A549 (cell line): ENCODE measurements at regions not wholly inside any gene's neighbourhood (a gene's known extent, or its start where the extent isn't known, plus 50 kb on each side); places are given as distances from the start of the nearest gene placed in this dataset.

Experiments
- CEBPB ChIP-seq, 2 experiments: fragments of >200 bp in 1 of 2; sonication (Bioruptor Twin) in 1 of 2; formaldehyde crosslinking in 1 of 2; IDR thresholded peaks; 2 replicates each; pipeline ENCODE4 v1.6.1; 2012 to 2016
- CTCF ChIP-seq: fragments of >200 bp; sonication (Bioruptor Twin); formaldehyde crosslinking; IDR thresholded peaks from 3 replicates; pipeline ENCODE4 v1.5.1; 2016
- EP300 ChIP-seq, 2 experiments: fragments of >200 bp; sonication (Bioruptor Twin); formaldehyde crosslinking; IDR thresholded peaks; 2 replicates in 1 of 2; 3 replicates in 1 of 2; pipeline ENCODE4 v1.6.1; 2016 to 2017
- HMGXB4 ChIP-seq: fragments of 250-450 bp; sonication (Bioruptor Pico); IDR thresholded peaks from 2 replicates; pipeline ENCODE4 v1.5.0; 2021; ENCODE audit warnings: mild to moderate bottlenecking, moderate library complexity, borderline replicate concordance
- POLR2A ChIP-seq: IDR thresholded peaks from 2 replicates; pipeline ENCODE4 v1.6.1; 2012; ENCODE audit warnings: mild to moderate bottlenecking, low read length
- RAD21 ChIP-seq, 2 experiments: fragments of >200 bp in 1 of 2; sonication (Bioruptor Twin) in 1 of 2; formaldehyde crosslinking in 1 of 2; IDR thresholded peaks in 1 of 2; conservative IDR thresholded peaks in 1 of 2; 2 replicates in 1 of 2; 3 replicates in 1 of 2; pipeline ENCODE4 v1.6.1; 2012 to 2018; ENCODE audit warnings: inconsistent platforms in 1 of 2
- REST ChIP-seq: fragments of 200-600 bp; sonication (generic); IDR thresholded peaks from 2 replicates; pipeline ENCODE4 v1.6.1; 2016; ENCODE audit warnings: antibody characterized with exemption, mild to moderate bottlenecking, moderate library complexity
- RNF2 ChIP-seq: fragments of 200-600 bp; sonication (generic); IDR thresholded peaks from 2 replicates; pipeline ENCODE4 v1.6.1; 2016; ENCODE audit warnings: low read depth, mild to moderate bottlenecking, antibody characterized with exemption, moderate library complexity, borderline replicate concordance
- USF2 ChIP-seq: fragments of 450-650 bp; IDR thresholded peaks from 2 replicates; pipeline ENCODE4 v1.6.1; 2014; ENCODE audit warnings: antibody characterized with exemption
- ZSCAN20 ChIP-seq: fragments of 250-450 bp; sonication (Bioruptor Pico); IDR thresholded peaks from 2 replicates; pipeline ENCODE4 v1.8.0; 2022; ENCODE audit warnings: mild to moderate bottlenecking, moderate library complexity

- TF ChIP-seq POLR2A (no peak), CTCF (no peak), EP300 (IDR thresholded peaks at IDR 0.05) (peak in 1 of 2 experiments; percentile 46; a peak in 2 of 5 replicates), RAD21 (conservative IDR thresholded peaks at IDR 0.05 in 1 of 2, IDR thresholded peaks at IDR 0.05 in 1 of 2) (no peak), USF2 (no peak), CEBPB (IDR thresholded peaks at IDR 0.05) (no peak), REST (peak; percentile 53; the same call in 1 of the 2 replicates), ZSCAN20 (CRISPR knock-in tag) (no peak), RNF2 (no peak), HMGXB4 (CRISPR knock-in tag) (no peak)
Measured at GRCh38 chr10:4678023-4678950, 147.7 kb upstream of the AKR1E2 start.
